GM19351 (cell line): ENCODE measurements at regions not wholly inside any gene's neighbourhood (a gene's known extent, or its start where the extent isn't known, plus 50 kb on each side); places are given as distances from the start of the nearest gene placed in this dataset.

Experiments
- ATAC-seq: cut with Tn5 transposase; IDR thresholded peaks from one replicate; pipeline ENCODE4 v1.9.1; 2021; ENCODE audit warnings: mild to moderate bottlenecking, moderate library complexity; ENCODE audit not compliant: unreplicated experiment

DNA sequence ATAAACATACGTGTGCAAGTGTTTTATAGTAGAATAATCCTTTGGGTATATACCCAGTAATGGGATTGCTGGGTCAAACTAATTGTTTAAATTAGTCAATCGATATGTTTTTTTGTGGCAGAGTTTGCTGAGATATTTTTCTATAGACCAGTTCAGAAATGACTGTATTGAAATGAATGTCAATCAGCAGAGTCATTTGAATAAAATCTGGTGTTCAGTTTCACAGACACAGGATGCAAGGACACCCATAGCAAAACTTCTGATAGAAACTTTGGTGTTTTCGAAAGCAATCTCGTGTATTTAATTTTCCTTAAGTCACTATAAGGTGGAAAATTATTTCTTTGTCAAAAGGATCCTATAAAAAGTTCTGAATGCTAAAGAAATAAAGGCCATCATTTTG, 434.4 kb downstream of the RAP2B start:
- no peak for ATAC-seq

DNA sequence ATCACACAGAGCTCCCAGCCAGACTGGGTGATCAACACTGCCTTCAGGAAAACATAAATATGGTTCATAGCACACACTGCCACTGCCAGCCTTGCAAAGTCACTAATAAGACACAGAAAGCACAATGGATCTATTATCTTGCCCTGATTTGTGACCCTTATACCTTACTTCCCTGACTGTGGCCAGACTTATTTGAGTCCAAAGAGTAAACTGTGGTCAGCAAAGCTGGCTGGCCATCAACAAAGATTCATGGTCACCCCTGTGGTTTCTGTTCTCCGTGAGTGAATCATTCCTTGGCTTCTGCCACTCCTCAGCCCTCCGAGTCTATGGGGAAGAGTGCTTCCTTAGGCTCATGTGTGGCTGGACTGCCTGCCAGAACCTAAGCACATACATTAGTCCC, 437.7 kb downstream of the RAP2B start:
- ATAC-seq: no peak

DNA sequence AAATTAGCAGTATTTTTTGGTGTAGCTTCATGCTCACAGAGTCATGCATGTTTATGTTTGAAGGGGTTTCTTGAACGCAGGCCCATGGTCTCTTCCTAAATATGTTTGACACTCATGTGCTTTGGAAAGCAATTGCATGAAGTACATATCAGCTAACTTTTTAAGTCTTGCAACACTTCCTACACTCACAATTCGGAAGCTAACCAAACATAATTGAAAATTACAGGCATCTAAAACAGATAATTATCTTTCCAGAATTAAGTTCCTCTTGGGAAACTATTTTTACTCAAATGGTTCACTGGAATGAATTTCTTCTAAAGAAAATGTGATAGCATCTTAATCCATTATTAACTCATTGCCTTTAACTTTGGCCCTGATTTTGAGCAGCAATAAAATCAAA, 438.9 kb downstream of the RAP2B start:
- ATAC-seq: no peak

DNA sequence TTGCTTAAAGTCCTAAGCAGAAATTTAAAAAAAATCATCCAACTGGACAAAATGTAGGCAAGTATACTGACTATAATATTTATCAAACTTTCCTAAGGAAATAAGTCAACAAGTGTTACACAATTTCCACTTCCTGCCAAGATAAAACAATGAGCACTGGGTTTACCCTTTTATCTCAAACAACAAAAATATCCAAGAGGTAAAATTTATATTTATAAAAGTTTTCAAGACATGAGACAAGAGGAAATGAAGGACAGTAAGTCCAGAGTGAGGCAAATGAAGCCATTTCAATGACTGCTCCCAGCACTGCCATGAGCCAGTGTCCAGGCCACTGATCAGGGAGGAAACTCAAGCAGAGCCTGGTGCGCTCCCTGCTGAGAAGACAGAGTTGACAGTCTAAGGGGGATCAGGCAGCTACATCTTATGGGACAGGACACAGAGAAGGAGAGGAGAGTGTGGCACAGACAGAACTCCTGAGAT, 439.4 kb downstream of the RAP2B start:
- no peak for ATAC-seq

DNA sequence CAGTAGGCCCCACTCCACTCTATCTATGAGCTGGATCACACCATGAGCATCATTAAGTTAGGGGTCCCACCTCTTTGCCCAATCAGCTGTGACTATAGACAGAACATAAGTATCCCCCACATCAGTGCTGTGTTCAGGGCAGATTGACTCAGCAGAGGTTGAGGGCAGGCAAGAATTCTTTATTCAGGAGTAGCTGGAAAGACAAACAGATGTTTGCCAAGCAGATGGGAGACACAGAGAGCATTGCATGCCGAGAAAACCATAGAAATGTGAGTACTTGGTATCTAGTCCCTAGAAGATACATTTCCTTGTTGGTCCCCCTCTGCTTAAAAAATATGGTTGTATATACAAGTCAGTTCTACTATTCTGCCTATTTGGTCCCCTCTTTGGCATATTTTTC, 440.8 kb downstream of the RAP2B start:
- no peak for ATAC-seq

DNA sequence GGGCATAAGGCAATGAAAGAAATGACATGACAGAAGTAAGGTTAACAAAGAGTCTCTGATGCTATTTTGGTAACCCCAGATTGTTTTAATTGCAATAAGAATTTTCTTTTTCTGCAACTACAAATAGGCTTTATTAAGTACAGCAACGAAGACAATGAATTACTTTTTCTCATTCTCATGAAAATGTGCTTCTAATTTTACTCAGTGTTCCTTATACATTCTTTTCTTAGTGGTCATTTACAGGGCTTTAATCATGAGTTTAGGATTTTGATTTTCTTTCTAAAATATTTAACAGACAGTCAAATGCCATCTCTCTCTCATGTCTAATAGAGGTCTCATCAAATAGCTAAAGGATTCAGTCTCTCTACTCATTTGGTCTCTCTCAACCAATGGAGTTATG, 452.1 kb downstream of the RAP2B start:
- no peak for ATAC-seq

DNA sequence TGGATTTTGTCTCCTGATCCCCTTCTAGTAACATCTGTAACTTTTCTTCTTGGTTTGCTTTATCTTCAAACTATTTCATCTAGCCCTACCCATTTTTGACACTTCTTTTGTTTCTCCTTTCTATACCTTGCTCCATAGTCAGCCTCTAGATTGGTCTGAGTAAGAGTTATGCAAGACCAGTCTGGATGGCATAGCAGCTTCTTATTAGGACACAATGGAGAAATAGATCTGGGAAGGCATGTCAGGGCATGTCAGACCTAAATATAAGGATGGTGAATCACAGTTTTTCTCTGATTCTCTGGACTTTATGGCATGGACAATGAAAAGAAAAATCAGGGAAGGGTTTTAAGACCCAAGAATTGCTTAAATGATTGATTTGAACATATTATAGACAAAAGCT, 452.5 kb downstream of the RAP2B start:
- ATAC-seq: no peak

DNA sequence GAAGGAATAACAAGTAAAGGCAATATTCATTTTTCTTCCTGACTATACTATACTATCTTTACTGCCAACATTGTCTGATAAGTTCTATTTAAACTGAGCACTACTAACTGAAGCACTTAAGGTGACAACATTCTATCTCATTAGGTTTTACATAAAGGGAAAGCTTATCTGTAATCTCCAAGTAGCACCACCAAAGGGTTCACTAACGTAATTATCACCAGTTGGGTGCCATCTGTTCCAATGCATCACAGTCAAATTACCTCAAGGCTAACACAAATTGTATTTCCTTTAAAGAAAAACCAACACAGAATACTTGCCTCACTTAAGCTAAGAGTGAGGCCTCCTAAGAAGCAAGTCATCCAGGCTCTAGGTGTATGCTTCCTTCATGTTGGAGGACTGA, 453.8 kb downstream of the RAP2B start:
- no peak for ATAC-seq

DNA sequence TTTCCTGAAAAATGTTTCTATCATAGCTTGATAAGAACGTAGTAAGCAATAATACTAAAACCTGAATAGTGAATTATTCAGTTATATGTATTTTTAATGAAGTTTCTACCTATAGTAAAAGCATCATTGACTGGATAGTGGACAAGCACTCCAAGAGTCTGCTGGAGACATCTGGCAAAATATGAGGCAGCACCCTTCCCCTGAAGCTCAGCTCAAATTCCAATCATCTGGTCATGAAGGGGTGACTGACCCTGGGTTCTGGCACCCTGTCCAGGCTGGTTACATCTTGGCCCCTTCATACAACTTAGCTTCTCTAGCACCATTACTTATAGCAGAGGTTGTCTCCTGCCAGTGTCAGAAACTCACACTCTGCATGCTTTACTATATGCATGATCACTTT, 455.4 kb downstream of the RAP2B start:
- ATAC-seq: no peak

DNA sequence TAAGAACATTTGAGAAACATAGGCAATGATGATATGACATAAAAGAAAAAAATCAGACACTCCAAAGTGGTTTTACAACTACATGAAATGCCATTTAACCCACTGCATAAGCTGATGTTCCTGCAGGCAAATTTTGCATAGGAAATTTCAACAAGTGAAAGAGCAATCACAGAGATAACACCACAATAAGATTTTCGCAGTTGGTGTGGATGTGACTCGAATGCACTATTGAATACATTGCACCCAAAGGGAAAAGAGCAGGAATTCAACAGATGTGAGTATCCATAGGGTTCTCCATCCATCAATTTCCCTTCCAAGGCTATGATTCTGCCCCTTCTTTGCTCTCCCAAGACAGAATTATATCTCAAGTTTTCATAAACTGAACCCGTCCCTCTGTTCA, 456.1 kb downstream of the RAP2B start:
- ATAC-seq: no peak

DNA sequence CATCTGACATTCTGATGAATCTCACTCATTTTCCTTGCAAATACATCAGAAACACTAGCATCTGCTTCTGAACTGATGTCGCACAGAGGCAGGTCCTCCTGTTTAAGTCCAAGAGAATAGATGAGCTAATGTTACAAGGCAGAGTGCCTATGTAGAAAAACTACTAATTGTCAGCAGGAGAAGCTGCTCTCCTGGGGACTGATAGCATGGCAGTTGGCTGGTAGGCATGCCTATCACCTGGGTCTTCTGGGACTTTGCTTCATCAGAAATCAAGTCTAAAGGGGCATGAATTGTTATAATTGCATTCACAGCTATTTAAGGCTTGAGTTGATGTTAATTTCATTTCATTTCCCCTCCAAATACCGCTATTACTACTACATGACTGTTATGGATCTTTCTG, 457.2 kb downstream of the RAP2B start:
- ATAC-seq: no peak

DNA sequence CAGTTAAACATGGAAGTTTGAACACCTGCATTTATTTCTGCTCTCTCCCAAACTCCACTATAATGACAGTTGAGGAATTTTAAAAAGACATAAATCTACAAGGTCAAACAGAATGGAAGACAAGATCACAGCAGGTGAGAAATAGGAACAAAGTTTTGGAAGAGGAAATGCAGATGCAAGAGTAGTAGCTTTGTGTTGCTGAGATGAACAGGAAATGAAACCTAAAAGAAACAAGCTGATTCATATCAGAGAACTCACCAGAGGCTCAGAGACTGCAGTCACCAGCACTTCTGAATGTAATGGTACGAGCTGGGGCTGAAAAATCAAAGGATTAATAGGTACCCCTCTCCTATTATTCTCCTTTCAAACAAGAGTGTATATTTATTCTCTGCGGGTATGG, 459.9 kb downstream of the RAP2B start:
- peak; percentile 91 for ATAC-seq

DNA sequence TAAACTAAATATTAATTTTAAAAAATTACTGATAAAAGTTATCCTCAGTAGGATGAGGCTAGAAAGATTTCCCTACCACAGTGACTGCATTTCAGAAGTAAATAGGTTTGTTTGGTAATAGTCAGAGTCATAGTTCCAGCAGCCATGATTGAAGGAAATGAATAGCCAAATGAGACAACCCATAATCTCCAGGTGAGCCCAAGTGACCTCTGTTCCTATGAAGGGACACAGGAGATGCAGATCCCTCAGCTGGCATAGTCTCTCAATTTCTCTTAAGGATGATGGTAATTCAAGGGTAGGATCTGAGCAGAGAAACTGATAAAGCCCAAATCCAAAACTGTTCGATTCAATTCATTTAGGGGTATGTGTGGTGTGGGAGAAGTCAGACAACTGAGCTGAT, 461.8 kb downstream of the RAP2B start:
- ATAC-seq: no peak

DNA sequence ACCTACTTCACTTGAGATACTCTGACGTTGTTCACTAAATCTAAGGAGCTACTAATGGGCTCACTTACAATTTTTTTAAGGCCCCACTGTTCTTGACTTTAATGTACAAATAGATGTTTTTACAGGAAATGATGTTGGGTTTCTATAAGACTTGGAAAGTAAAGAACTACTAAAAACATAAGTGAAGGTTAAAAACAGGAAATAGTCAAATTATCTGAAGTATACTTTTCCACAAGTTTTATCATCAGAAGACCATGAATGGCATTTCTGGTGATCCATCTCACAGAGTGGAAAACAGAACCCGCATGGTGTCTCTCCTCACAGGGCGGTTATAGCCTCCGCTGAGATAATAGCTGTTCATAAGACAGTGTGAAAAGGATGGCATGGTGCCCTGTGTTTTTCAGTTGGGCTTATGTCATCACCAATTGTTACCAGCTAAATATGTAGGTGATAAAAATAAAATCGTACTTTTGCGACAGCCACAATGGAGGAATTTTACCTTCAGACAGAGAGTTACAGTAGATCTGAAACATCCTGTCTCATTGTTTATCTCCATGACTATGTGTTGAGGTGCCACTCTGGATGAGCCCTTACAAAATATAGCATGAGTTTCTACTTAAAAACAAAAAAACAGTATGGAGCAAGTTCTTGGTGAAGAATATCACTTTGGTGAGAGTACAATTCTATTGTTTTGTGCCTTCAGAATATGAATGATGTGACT, 462.4 kb downstream of the RAP2B start:
- peak; percentile 28 for ATAC-seq

DNA sequence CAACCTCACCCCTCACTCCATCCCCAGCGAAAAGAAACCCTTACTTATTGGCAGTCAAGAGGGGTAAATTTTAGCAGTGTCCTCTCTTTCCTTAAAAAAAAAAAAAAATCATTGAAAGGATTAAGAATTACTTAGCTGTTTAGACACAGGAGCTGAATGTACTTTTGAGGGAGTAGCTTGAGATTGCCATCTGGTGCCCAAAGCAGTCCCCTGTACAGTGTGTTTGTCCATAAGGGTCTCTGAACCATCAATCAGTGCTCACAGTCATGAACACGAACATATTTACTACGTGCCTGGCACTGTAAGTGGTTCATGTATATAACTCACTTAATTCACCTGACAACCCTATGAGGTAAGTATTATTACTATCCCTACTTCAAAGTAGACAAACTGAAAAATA, 463.5 kb downstream of the RAP2B start:
- no peak for ATAC-seq

DNA sequence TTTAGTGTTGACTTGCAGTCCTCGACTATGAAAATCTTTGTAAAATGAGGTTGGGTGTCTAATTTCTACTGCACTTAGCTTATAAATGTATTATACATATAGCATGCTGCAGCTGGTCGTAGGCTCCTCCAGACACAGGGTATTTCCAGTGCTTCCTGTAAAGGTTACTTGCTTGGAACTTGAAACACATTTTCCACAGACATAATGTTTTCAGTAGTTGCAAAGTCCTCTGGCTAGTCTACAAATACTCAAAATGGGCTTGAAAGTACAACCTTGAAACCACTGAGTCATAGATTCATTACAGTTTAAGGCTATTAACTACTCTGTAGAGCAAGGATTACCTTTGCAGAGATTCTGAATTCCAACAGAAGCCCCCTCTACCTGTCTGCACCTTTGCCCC, 464.1 kb downstream of the RAP2B start:
- ATAC-seq: no peak

DNA sequence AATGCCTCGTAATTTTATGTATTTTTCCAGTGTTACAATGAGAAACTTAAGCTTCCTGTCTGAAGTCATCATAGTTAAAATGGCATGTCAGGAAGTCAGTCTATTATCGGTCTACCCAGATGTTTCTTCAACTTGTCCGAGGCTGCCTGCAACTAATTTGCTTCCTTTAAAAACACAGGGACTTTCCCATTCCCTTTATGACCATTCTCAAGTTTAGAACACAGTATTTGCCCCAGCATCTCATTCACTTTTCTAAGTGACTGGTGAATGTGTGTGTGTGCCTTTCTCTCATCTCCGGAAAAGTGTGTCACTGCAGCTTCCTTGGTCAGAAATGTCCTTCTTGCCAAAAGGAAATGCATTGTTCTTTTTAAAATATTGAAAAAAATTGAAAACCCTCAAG, 466.6 kb downstream of the RAP2B start:
- peak; percentile 36 for ATAC-seq

DNA sequence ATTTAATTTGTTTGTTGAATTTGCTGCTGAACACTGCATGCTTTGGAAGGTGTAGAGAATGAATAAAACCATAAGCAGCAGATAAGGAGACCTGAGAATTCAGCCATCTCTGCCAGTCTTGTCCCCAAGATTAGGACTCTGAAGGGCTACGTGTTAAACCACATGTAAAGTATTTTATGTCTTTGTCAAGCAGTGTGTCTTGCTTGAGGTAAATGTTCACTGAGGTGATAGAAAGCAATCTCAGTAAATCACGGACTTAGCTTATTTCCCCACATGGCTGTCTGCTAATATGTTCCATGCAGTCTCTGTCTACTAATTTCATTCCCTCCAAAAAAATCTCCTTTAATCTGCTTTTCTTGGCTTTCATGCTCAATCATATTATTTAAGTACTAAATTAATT, 467.1 kb downstream of the RAP2B start:
- ATAC-seq: no peak

DNA sequence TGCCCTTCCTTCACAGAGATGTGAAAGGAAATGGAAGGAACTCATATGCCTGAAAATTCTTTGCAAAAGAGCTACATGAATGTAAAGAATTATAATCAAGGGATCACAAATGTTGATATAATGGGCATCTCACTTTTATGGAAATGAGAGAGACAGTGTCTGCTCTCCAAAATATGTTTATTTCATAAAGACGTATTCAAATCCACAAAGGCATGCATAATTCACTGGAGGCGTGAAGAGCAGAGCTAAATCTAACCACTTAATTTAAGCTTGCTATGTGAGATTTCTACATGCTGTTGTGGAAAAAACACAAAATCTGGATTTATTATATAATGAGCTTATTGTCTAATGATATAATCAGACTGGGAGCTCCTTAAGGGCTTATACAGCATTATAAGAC, 469.1 kb downstream of the RAP2B start:
- no peak for ATAC-seq

DNA sequence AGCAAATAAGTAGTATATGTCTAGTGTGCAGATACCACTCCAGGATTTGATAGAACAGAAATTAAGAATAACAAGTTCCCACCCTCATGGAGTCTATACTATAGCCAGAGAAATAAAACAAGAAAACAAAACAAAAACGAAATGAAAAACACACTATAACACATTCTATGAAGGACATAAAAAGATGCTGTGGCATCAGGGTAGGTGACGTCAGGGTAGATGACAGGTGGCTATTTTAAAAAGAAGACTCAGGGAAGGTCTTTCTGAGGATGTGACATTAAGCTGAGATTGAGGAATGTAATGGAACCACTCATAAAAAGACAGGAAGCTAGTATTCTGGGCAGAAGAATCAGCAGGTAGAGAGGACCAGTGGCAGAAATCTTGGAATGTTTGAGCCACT, 469.6 kb downstream of the RAP2B start:
- no peak for ATAC-seq

DNA sequence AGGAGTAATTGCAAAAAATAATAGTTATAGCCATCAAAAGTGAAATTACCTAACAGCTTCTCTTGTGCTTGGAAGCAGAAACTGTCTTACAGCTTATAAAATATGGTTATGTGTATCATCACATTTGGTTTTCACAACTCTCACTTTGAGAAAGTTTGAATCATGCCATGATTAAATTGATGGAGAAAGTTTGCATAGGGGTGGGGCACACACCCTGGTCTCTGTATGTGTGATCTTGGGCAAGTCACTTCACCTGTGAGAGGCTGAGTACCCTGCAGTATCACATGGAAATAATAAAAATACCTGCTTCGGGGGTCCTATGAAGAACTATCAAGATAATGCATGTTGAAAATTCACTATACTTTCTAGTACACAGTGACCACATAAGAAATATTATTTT, 471.4 kb downstream of the RAP2B start:
- ATAC-seq: no peak

DNA sequence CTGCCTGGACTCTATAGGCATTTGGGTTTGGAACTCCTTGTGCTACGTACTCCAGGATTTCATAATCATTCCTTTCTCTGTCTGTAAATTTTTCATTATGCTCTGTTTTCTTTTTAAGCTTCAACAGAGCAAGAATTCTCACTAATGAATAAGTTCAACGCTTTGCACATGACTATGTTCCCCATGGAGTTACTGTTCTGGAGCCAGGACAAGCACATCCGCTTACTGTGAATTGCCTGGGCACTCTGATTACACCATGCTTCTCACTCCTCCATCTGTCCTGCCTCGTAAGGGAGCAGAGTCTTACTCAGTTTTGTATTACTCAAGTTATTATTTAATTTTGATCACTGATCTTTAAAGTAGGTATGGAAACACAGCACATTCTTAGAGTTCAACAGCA, 472.7 kb downstream of the RAP2B start:
- no peak for ATAC-seq

DNA sequence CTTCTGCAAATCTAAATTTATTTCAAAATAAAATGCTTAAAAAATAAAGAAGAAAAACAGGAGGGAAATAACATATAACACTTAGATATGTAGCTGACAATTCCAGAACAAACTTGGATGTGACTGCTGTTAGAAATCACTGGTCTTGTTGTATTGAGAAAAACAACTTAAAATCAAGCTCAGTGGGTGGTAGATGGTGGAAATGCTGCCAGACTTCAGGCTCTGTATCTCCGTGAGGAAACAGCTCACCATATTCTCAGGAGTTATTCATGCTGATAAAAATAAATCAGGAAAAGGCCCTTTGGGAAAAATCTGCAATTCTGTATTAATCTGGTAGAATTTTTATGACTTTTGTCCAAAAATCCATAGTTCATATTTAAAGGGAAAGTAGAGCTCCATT, 477.6 kb downstream of the RAP2B start:
- no peak for ATAC-seq
